ENCODE measurements at regions not wholly inside any gene's neighbourhood (a gene's known extent, or its start where the extent isn't known, plus 50 kb on each side); places are given as distances from the start of the nearest gene placed in this dataset.

- Histone ChIP-seq H3K36me3 (no peaks in the 10 kb centered on the region), H3K4me3 (no peak overlapping the region), H3K4me1 (no peaks in the 10 kb centered on the region), H3K27me3 (no peaks in the 10 kb centered on the region), H3K27ac (no peak overlapping the region), H3K9me3 (no peaks in the 10 kb centered on the region)
- TF ChIP-seq POLR2A (IDR thresholded peaks at IDR 0.05) (no peak), CTCF (IDR thresholded peaks at IDR 0.05 in 4 of 5, conservative IDR thresholded peaks at IDR 0.05 in 1 of 5) (no peak)
- DNase-seq (no peak), ATAC-seq (no peak)
- intact Hi-C loops (cut with DNase I; ENCODE audit: low total_unique reads): no loop called here
- in situ Hi-C loops (cut with MboI; ENCODE audit: low sequenced_read_pairs in 4 of 4): no loop called here
These were observed 154.5 kb downstream of the RPIA start for GRCh38 chr2:88845772-88846661.

- no peak for TF ChIP-seq CTCF (IDR thresholded peaks at IDR 0.05 in 4 of 5, conservative IDR thresholded peaks at IDR 0.05 in 1 of 5)
- TF ChIP-seq POLR2A (IDR thresholded peaks at IDR 0.05): no peak
- no peak for DNase-seq
- intact Hi-C loops (cut with DNase I; ENCODE audit: low total_unique reads): no loop called here
- no peak for ATAC-seq
- no peaks in the 10 kb centered on the region for H3K9me3 ChIP-seq
- no peaks in the 10 kb centered on the region for H3K27me3 ChIP-seq
- H3K4me1 ChIP-seq: no peaks in the 10 kb centered on the region
- H3K4me3 ChIP-seq: no peak overlapping the region
- in situ Hi-C loops (cut with MboI; ENCODE audit: low sequenced_read_pairs in 4 of 4): no loop called here
- H3K36me3 ChIP-seq: no peaks in the 10 kb centered on the region
- no peak overlapping the region for H3K27ac ChIP-seq
These were observed 161.4 kb downstream of the RPIA start for GRCh38 chr2:88852753-88853402.

GRCh38 chr2:88853403-88853790 is 161.9 kb downstream of the RPIA start:
- Histone ChIP-seq H3K27ac (no peak overlapping the region), H3K36me3 (no peaks in the 10 kb centered on the region), H3K4me1 (peaks cover 0 to 4% of the 10 kb centered on the region in 2 donors), H3K4me3 (no peak overlapping the region), H3K9me3 (no peaks in the 10 kb centered on the region), H3K27me3 (no peaks in the 10 kb centered on the region)
- DNase-seq: no peak
- ATAC-seq: no peak
- in situ Hi-C loops (cut with MboI; ENCODE audit: low sequenced_read_pairs in 4 of 4) (no loop called here), intact Hi-C loops (cut with DNase I; ENCODE audit: low total_unique reads) (no loop called here)
- TF ChIP-seq CTCF (IDR thresholded peaks at IDR 0.05 in 4 of 5, conservative IDR thresholded peaks at IDR 0.05 in 1 of 5): no peak
- TF ChIP-seq POLR2A (IDR thresholded peaks at IDR 0.05): no peak

- intact Hi-C loops (cut with DNase I; ENCODE audit: low total_unique reads): no loop called here
- ATAC-seq (no peak), DNase-seq (no peak)
- Histone ChIP-seq H3K27me3 (no peaks in the 10 kb centered on the region), H3K27ac (no peak overlapping the region), H3K4me3 (no peak overlapping the region), H3K9me3 (no peaks in the 10 kb centered on the region), H3K4me1 (peaks cover 0 to 4% of the 10 kb centered on the region in 2 donors), H3K36me3 (no peaks in the 10 kb centered on the region)
- in situ Hi-C loops (cut with MboI; ENCODE audit: low sequenced_read_pairs in 4 of 4): no loop called here
- no peak for TF ChIP-seq CTCF (IDR thresholded peaks at IDR 0.05 in 4 of 5, conservative IDR thresholded peaks at IDR 0.05 in 1 of 5)
- no peak for TF ChIP-seq POLR2A (IDR thresholded peaks at IDR 0.05)
These were observed 163.1 kb downstream of the RPIA start for GRCh38 chr2:88854528-88854927.

Data from gastrocnemius medialis (tissue), 4 donors.